SK-N-MC (cell line): ENCODE measurements at regions not wholly inside any gene's neighbourhood (a gene's known extent, or its start where the extent isn't known, plus 50 kb on each side); places are given as distances from the start of the nearest gene placed in this dataset.

ENCODE experiments used
- EZH2 ChIP-seq: fragments of 200-600 bp; sonication (generic); IDR thresholded peaks from one replicate; pipeline ENCODE4 v1.6.1; 2017; ENCODE audit warnings: antibody characterized with exemption
- FOXP2 ChIP-seq: optimal IDR thresholded peaks from 2 replicates; pipeline ENCODE3; 2011; ENCODE audit warnings: mild to moderate bottlenecking, moderate library complexity; ENCODE audit not compliant: insufficient read depth; ENCODE audit errors: extremely low read length, control extremely low read depth
- POLR2AphosphoS5 ChIP-seq: IDR thresholded peaks from 2 replicates; pipeline ENCODE4 v1.6.1; 2012; ENCODE audit warnings: mild to moderate bottlenecking, low read depth, low read length, borderline replicate concordance

DNA sequence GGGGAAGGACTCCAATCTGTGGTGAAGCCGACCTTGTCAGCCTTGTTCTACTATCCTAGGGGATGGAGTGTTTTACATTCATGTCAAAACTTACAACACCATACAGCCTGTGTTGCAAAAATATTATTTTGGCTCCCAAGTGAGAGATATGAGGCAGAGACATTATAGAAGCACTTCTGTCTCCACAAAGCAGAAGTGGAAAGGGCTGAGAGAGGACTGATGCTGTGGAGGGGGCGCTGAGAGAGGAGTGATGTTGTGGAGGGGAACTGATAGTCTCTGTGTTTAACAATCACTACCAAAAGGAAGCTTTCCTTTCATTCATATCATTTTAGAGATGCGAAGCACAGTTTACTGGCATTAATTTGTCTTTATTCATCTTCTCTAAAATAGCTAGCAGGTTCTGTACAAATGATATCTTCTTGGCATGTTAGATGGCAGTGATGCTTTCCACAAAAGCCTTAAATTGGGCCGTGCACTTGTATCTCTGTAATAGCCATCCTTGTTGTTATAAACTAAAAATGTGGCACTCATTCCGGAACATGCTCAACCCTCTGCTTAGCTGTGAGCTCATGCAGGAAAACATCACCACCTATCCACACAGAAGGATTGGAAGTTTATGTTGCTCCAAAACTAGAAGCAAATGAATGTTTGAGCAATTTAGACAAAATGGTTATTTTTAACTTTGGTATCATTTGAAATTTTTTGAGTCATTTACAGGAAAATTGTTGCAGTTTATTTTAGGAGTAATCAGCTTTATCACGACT is 134.6 kb upstream of the TP63 start:
- TF ChIP-seq POLR2AphosphoS5 (no peak), EZH2 (no peak), FOXP2 (no peak)
